ENCODE measurements at regions not wholly inside any gene's neighbourhood (a gene's known extent, or its start where the extent isn't known, plus 50 kb on each side); places are given as distances from the start of the nearest gene placed in this dataset.

- H3K9me3 Mint-ChIP-seq (ENCODE audit: unreplicated experiment): no peaks in the 10 kb centered on the region
- TF ChIP-seq CTCF (IDR thresholded peaks at IDR 0.05; ENCODE audit: unreplicated experiment): no peak
- H3K36me3 Mint-ChIP-seq (ENCODE audit: low read depth, unreplicated experiment): no peaks in the 10 kb centered on the region
- no peak overlapping the region for H3K27ac Mint-ChIP-seq (ENCODE audit: unreplicated experiment)
- no peak overlapping the region for H3K4me3 Mint-ChIP-seq (ENCODE audit: unreplicated experiment)
- peaks cover 2% of the 10 kb centered on the region for H3K4me1 Mint-ChIP-seq (ENCODE audit: unreplicated experiment)
- DNase-seq (ENCODE audit: low spot score): no peak
- no peaks in the 10 kb centered on the region for H3K27me3 Mint-ChIP-seq (ENCODE audit: unreplicated experiment)
Measured at GRCh38 chr12:69129017-69129416, 110.4 kb upstream of the CPSF6 start.

- Mint-ChIP-seq H3K36me3 (ENCODE audit: low read depth, unreplicated experiment) (no peaks in the 10 kb centered on the region), H3K9me3 (ENCODE audit: unreplicated experiment) (no peaks in the 10 kb centered on the region), H3K27ac (ENCODE audit: unreplicated experiment) (no peak overlapping the region), H3K27me3 (ENCODE audit: unreplicated experiment) (no peaks in the 10 kb centered on the region), H3K4me3 (ENCODE audit: unreplicated experiment) (no peak overlapping the region), H3K4me1 (ENCODE audit: unreplicated experiment) (peaks cover 2% of the 10 kb centered on the region)
- no peak for DNase-seq (ENCODE audit: low spot score)
- no peak for TF ChIP-seq CTCF (IDR thresholded peaks at IDR 0.05; ENCODE audit: unreplicated experiment)
Measured at GRCh38 chr12:69129564-69129963, 109.8 kb upstream of the CPSF6 start.

GRCh38 chr12:69130064-69130463, 109.3 kb upstream of the CPSF6 start:
- H3K36me3 Mint-ChIP-seq (ENCODE audit: low read depth, unreplicated experiment): no peaks in the 10 kb centered on the region
- H3K27ac Mint-ChIP-seq (ENCODE audit: unreplicated experiment): no peak overlapping the region

GRCh38 chr12:69131077-69131476, 108.3 kb upstream of the CPSF6 start:
- Mint-ChIP-seq H3K4me3 (ENCODE audit: unreplicated experiment) (no peak overlapping the region), H3K27me3 (ENCODE audit: unreplicated experiment) (no peaks in the 10 kb centered on the region), H3K9me3 (ENCODE audit: unreplicated experiment) (no peaks in the 10 kb centered on the region), H3K4me1 (ENCODE audit: unreplicated experiment) (no peaks in the 10 kb centered on the region), H3K36me3 (ENCODE audit: low read depth, unreplicated experiment) (no peaks in the 10 kb centered on the region), H3K27ac (ENCODE audit: unreplicated experiment) (no peak overlapping the region)
- no peak for DNase-seq (ENCODE audit: low spot score)
- no peak for TF ChIP-seq CTCF (IDR thresholded peaks at IDR 0.05; ENCODE audit: unreplicated experiment)

More at GRCh38 chr12:69130064-69130463, 109.3 kb upstream of the CPSF6 start:
- Mint-ChIP-seq H3K4me1 (ENCODE audit: unreplicated experiment) (peaks cover 2% of the 10 kb centered on the region), H3K4me3 (ENCODE audit: unreplicated experiment) (no peak overlapping the region), H3K9me3 (ENCODE audit: unreplicated experiment) (no peaks in the 10 kb centered on the region), H3K27me3 (ENCODE audit: unreplicated experiment) (no peaks in the 10 kb centered on the region)
- TF ChIP-seq CTCF (IDR thresholded peaks at IDR 0.05; ENCODE audit: unreplicated experiment): no peak
- no peak for DNase-seq (ENCODE audit: low spot score)

DNA sequence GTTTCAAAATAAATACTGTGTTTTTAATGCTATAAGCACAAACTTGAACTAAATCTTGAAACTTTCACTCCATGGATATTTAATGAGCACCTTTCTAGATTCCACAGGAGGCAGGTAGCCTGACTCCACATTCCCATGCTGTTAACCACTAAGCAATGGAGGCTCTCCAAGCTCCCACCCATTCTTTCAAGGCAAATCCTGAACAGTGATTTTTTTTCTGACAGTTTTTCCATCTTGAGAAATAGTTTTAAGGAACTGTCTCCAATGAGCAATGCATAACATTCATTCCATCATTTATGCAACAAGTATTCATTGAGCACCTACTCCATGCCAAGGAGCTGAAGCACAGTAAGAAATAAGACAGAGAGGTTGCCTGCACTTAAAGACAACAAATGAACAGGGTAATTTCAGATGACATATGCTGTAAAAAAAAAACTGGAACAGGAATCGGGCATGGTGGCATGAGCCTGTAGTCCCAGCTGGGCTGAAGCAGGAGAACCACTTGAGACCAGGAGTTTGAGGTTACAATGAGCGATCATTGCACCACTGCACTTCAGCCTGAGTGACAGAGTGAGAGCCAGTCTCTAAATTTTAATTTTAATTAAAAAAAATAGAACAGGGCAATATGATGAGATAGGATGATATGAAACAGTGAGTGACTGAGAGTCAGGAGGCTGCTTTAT, 102.3 kb upstream of the CPSF6 start:
- Mint-ChIP-seq H3K27me3 (ENCODE audit: unreplicated experiment) (peaks cover 2% of the 10 kb centered on the region), H3K9me3 (ENCODE audit: unreplicated experiment) (peaks cover 8% of the 10 kb centered on the region), H3K4me3 (ENCODE audit: unreplicated experiment) (no peak overlapping the region), H3K36me3 (ENCODE audit: low read depth, unreplicated experiment) (peaks cover 4% of the 10 kb centered on the region), H3K4me1 (ENCODE audit: unreplicated experiment) (no peaks in the 10 kb centered on the region), H3K27ac (ENCODE audit: unreplicated experiment) (no peak overlapping the region)
- no peak for DNase-seq (ENCODE audit: low spot score)
- no peak for TF ChIP-seq CTCF (IDR thresholded peaks at IDR 0.05; ENCODE audit: unreplicated experiment)
